Thoracic aorta (tissue), 2 donors: ENCODE measurements at regions not wholly inside any gene's neighbourhood (a gene's known extent, or its start where the extent isn't known, plus 50 kb on each side); places are given as distances from the start of the nearest gene placed in this dataset.

Experiments
- ATAC-seq: fragments of 150-250 bp; one replicate; pipeline ENCODE4 v1.8.0; 2017; ENCODE audit warnings: low read depth; ENCODE audit not compliant: insufficient number of reproducible peaks, low FRiP score
- DNase-seq: peaks from one replicate; pipeline ENCODE4 v3.0.0-alpha.2; 2020; ENCODE audit warnings: low spot score
- H3K27ac ChIP-seq, 2 donors: fragments of 200-600 bp; sonication (generic); 1 replicate in 1 of 2; 2 replicates in 1 of 2; pipeline ENCODE4 v1.5.1; 2016; ENCODE audit warnings: mild to moderate bottlenecking in 2 of 2, moderate library complexity in 2 of 2
- H3K27me3 ChIP-seq: fragments of 200-600 bp; sonication (generic); replicated peaks from 2 replicates; pipeline ENCODE4 v1.6.0; 2016; ENCODE audit warnings: mild to moderate bottlenecking; ENCODE audit not compliant: insufficient read depth
- H3K36me3 ChIP-seq: fragments of 200-600 bp; sonication (generic); one replicate; pipeline ENCODE4 v1.5.1; 2016
- H3K4me1 ChIP-seq, 2 donors: fragments of 200-600 bp; sonication (generic); 1 replicate in 1 of 2; 2 replicates in 1 of 2; pipeline versions ENCODE4 v1.5.1 to v1.6.0; 2016; ENCODE audit warnings: low read depth in 2 of 2, mild to moderate bottlenecking in 1 of 2; ENCODE audit not compliant: control insufficient read depth in 1 of 2
- H3K4me3 ChIP-seq: fragments of 200-600 bp; sonication (generic); 2 replicates; pipeline ENCODE4 v1.5.1; 2016; ENCODE audit warnings: mild to moderate bottlenecking
- H3K9me3 ChIP-seq: fragments of 200-600 bp; sonication (generic); 2 replicates; pipeline ENCODE4 v1.5.1; 2016
- CTCF ChIP-seq: fragments of 200-600 bp; sonication (generic); IDR thresholded peaks from one replicate; pipeline ENCODE4 v1.5.1; 2019; ENCODE audit warnings: antibody characterized with exemption

- no peak overlapping the region for H3K4me3 ChIP-seq
- H3K9me3 ChIP-seq, result no peaks in the 10 kb centered on the region
- H3K27me3 ChIP-seq, result no peaks in the 10 kb centered on the region
- H3K4me1 ChIP-seq, result no peaks in the 10 kb centered on the region
- DNase-seq (no peak), ATAC-seq (no peak)
- H3K36me3 ChIP-seq, result no peaks in the 10 kb centered on the region
- H3K27ac ChIP-seq, result no peak overlapping the region
- no peak for TF ChIP-seq CTCF
These were observed 157.9 kb upstream of the CHRM3 start for GRCh38 chr1:239228451-239228850.

GRCh38 chr1:239225396-239225795 lies 161.0 kb upstream of the CHRM3 start:
- no peak for DNase-seq
- no peaks in the 10 kb centered on the region for H3K4me1 ChIP-seq
- ATAC-seq, result no peak
- H3K27me3 ChIP-seq, result no peaks in the 10 kb centered on the region
- no peaks in the 10 kb centered on the region for H3K9me3 ChIP-seq
- TF ChIP-seq CTCF, result no peak
- H3K36me3 ChIP-seq, result no peaks in the 10 kb centered on the region
- H3K27ac ChIP-seq, result no peak overlapping the region
- H3K4me3 ChIP-seq, result no peak overlapping the region

- TF ChIP-seq CTCF, result no peak
- DNase-seq (no peak), ATAC-seq (no peak)
- no peaks in the 10 kb centered on the region for H3K36me3 ChIP-seq
- no peak overlapping the region for H3K4me3 ChIP-seq
- H3K4me1 ChIP-seq, result no peaks in the 10 kb centered on the region
- no peaks in the 10 kb centered on the region for H3K9me3 ChIP-seq
- no peaks in the 10 kb centered on the region for H3K27me3 ChIP-seq
- no peak overlapping the region for H3K27ac ChIP-seq
These were observed 162.3 kb upstream of the CHRM3 start for GRCh38 chr1:239224100-239224499.

- Histone ChIP-seq H3K27me3 (no peaks in the 10 kb centered on the region), H3K4me3 (no peak overlapping the region), H3K27ac (no peak overlapping the region)
These were observed 163.4 kb upstream of the CHRM3 start for GRCh38 chr1:239222999-239223398.

GRCh38 chr1:239221656-239222055 lies 164.7 kb upstream of the CHRM3 start:
- no peaks in the 10 kb centered on the region for H3K9me3 ChIP-seq
- H3K4me3 ChIP-seq, result no peak overlapping the region
- no peaks in the 10 kb centered on the region for H3K4me1 ChIP-seq
- H3K36me3 ChIP-seq, result no peaks in the 10 kb centered on the region
- ATAC-seq (no peak), DNase-seq (no peak)
- TF ChIP-seq CTCF, result no peak
- H3K27me3 ChIP-seq, result no peaks in the 10 kb centered on the region
- no peak overlapping the region for H3K27ac ChIP-seq

More at GRCh38 chr1:239222999-239223398, 163.4 kb upstream of the CHRM3 start:
- H3K36me3 ChIP-seq, result no peaks in the 10 kb centered on the region
- H3K4me1 ChIP-seq, result no peaks in the 10 kb centered on the region
- no peak for ATAC-seq
- H3K9me3 ChIP-seq, result no peaks in the 10 kb centered on the region
- DNase-seq, result no peak
- no peak for TF ChIP-seq CTCF
